K562 (cell line): ENCODE measurements at regions not wholly inside any gene's neighbourhood (a gene's known extent, or its start where the extent isn't known, plus 50 kb on each side); places are given as distances from the start of the nearest gene placed in this dataset.

ENCODE experiments used
- ESRRA ChIP-seq: fragments of 450-650 bp; IDR thresholded peaks from 2 replicates; pipeline ENCODE4 v1.6.1; 2014; ENCODE audit warnings: low read depth, mild to moderate bottlenecking, moderate library complexity, borderline replicate concordance
- FOXP1 ChIP-seq: sonication (generic); formaldehyde crosslinking; IDR thresholded peaks from 2 replicates; pipeline ENCODE4 v1.8.0; 2022; ENCODE audit warnings: mild to moderate bottlenecking, missing genetic modification reagents
- MXI1 ChIP-seq: IDR thresholded peaks from 2 replicates; pipeline ENCODE4 v1.6.1; 2011; ENCODE audit warnings: low read depth, mild to moderate bottlenecking, improper control_type of control experiment, low read length
- NEUROD1 ChIP-seq: fragments of 150-350 bp; IDR thresholded peaks from 2 replicates; pipeline ENCODE4 v1.6.1; 2014; ENCODE audit warnings: borderline replicate concordance, low read length, low read depth; ENCODE audit not compliant: partially characterized antibody
- SRSF1 ChIP-seq: fragments of 200-400 bp; formaldehyde crosslinking; IDR thresholded peaks from 2 replicates; pipeline ENCODE4 v1.6.1; 2017; ENCODE audit warnings: mild to moderate bottlenecking, low read depth, low read length, moderate library complexity
- ZNF282 ChIP-seq: sonication (generic); formaldehyde crosslinking; IDR thresholded peaks from 2 replicates; pipeline ENCODE4 v1.8.1; 2023; ENCODE audit warnings: missing genetic modification reagents
- TF ChIP-seq, protein P1 (sequence below): fragments of 250-450 bp; sonication (Bioruptor Pico); IDR thresholded peaks from 2 replicates; pipeline ENCODE4 v1.4.0; 2020
- TF ChIP-seq, protein P2 (sequence below): IDR thresholded peaks from 3 replicates; pipeline ENCODE4 v1.6.1; 2011; ENCODE audit warnings: borderline replicate concordance, mild to moderate bottlenecking, moderate library complexity; ENCODE audit not compliant: insufficient read length; ENCODE audit errors: extremely low read depth
- TF ChIP-seq, protein P3 (sequence below): IDR thresholded peaks from 3 replicates; pipeline ENCODE4 v1.6.1; 2011; ENCODE audit warnings: borderline replicate concordance, mild to moderate bottlenecking; ENCODE audit not compliant: insufficient read length, insufficient read depth

DNA sequence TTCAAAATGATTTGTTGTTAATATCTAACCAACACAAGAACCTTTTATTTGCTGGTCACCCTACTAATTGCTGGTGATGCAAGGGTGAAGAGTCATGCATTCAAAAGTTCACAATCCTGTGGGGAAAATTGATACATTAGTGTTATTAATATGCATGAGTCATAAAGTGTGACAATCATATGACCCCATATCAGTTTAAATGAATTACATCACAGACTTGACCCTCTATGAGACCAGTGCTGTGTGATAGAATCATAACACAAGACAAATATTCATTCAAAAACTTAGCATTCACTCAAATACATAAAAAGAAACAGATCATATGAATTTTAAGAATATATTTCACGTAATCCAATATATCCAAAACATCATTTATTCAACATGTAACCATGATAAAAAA, 304.6 kb upstream of the CDH12 start:
- no peak for TF ChIP-seq MXI1
- TF ChIP-seq ESRRA, result no peak
- TF ChIP-seq FOXP1 (CRISPR knock-in tag), result no peak
- TF ChIP-seq, protein P1, sequence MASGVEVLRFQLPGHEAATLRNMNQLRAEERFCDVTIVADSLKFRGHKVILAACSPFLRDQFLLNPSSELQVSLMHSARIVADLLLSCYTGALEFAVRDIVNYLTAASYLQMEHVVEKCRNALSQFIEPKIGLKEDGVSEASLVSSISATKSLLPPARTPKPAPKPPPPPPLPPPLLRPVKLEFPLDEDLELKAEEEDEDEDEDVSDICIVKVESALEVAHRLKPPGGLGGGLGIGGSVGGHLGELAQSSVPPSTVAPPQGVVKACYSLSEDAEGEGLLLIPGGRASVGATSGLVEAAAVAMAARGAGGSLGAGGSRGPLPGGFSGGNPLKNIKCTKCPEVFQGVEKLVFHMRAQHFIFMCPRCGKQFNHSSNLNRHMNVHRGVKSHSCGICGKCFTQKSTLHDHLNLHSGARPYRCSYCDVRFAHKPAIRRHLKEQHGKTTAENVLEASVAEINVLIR (CRISPR knock-in tag), result no peak
- TF ChIP-seq, protein P2, sequence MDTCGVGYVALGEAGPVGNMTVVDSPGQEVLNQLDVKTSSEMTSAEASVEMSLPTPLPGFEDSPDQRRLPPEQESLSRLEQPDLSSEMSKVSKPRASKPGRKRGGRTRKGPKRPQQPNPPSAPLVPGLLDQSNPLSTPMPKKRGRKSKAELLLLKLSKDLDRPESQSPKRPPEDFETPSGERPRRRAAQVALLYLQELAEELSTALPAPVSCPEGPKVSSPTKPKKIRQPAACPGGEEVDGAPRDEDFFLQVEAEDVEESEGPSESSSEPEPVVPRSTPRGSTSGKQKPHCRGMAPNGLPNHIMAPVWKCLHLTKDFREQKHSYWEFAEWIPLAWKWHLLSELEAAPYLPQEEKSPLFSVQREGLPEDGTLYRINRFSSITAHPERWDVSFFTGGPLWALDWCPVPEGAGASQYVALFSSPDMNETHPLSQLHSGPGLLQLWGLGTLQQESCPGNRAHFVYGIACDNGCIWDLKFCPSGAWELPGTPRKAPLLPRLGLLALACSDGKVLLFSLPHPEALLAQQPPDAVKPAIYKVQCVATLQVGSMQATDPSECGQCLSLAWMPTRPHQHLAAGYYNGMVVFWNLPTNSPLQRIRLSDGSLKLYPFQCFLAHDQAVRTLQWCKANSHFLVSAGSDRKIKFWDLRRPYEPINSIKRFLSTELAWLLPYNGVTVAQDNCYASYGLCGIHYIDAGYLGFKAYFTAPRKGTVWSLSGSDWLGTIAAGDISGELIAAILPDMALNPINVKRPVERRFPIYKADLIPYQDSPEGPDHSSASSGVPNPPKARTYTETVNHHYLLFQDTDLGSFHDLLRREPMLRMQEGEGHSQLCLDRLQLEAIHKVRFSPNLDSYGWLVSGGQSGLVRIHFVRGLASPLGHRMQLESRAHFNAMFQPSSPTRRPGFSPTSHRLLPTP, result no peak
- no peak for TF ChIP-seq SRSF1
- TF ChIP-seq, protein P3, sequence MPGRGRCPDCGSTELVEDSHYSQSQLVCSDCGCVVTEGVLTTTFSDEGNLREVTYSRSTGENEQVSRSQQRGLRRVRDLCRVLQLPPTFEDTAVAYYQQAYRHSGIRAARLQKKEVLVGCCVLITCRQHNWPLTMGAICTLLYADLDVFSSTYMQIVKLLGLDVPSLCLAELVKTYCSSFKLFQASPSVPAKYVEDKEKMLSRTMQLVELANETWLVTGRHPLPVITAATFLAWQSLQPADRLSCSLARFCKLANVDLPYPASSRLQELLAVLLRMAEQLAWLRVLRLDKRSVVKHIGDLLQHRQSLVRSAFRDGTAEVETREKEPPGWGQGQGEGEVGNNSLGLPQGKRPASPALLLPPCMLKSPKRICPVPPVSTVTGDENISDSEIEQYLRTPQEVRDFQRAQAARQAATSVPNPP, result no peak
- TF ChIP-seq ZNF282 (CRISPR knock-in tag), result no peak
- TF ChIP-seq NEUROD1, result no peak
